ENCODE measurements at regions not wholly inside any gene's neighbourhood (a gene's known extent, or its start where the extent isn't known, plus 50 kb on each side); places are given as distances from the start of the nearest gene placed in this dataset.
"Not testable (repeated sequence)": the region's sequence is repeated elsewhere in the genome, so short reads cannot be mapped to it uniquely, and the experiment has no call there.

GRCh38 chr15:39034816-39035215, 470.2 kb upstream of the RASGRP1 start:
- H3K27ac ChIP-seq (ENCODE audit: low read depth, low read length) = no peak overlapping the region

GRCh38 chr15:39037611-39038010, 473.0 kb upstream of the RASGRP1 start:
- H3K79me2 ChIP-seq (ENCODE audit: insufficient read depth, low read length); H3K27me3 ChIP-seq (ENCODE audit: low read length): not testable (repeated sequence)

More at GRCh38 chr15:39034816-39035215, 470.2 kb upstream of the RASGRP1 start:
- Histone ChIP-seq H3K4me3 (ENCODE audit: insufficient read depth, low read length, poor library complexity, severe bottlenecking) (no peak overlapping the region), H2AFZ (ENCODE audit: low read depth, low read length, severe bottlenecking) (no peak overlapping the region), H3K9me3 (ENCODE audit: insufficient read depth, low read length) (no peaks in the 10 kb centered on the region), H4K20me1 (ENCODE audit: low read depth, low read length) (no peaks in the 10 kb centered on the region), H3F3A (ENCODE audit: insufficient read depth) (no peaks in the 10 kb centered on the region), H3K4me2 (ENCODE audit: low read depth, low read length, poor library complexity, severe bottlenecking) (no peak overlapping the region), H3K9me2 (replicated peaks; ENCODE audit: insufficient read depth, low read length) (no peaks in the 10 kb centered on the region), H3K27me3 (ENCODE audit: low read length) (no peaks in the 10 kb centered on the region), H3K36me3 (ENCODE audit: low read length) (no peaks in the 10 kb centered on the region), H3K79me2 (ENCODE audit: insufficient read depth, low read length) (no peaks in the 10 kb centered on the region), H3K9ac (ENCODE audit: low read length) (no peak overlapping the region)
- TF ChIP-seq EZH2phosphoT487 (conservative IDR thresholded peaks at IDR 0.05; ENCODE audit: low read length) (no peak), CTCF (IDR thresholded peaks at IDR 0.05; ENCODE audit: insufficient read depth, low read length, poor library complexity, severe bottlenecking) (no peak)

GRCh38 chr15:39040861-39041260, 476.2 kb upstream of the RASGRP1 start:
- Histone ChIP-seq H3K27me3 (ENCODE audit: low read length) (no peaks in the 10 kb centered on the region), H4K20me1 (ENCODE audit: low read depth, low read length) (no peaks in the 10 kb centered on the region), H3K36me3 (ENCODE audit: low read length) (no peaks in the 10 kb centered on the region), H3K27ac (ENCODE audit: low read depth, low read length) (no peak overlapping the region), H3K9me2 (replicated peaks; ENCODE audit: insufficient read depth, low read length) (no peaks in the 10 kb centered on the region), H3F3A (ENCODE audit: insufficient read depth) (no peaks in the 10 kb centered on the region), H3K4me2 (ENCODE audit: low read depth, low read length, poor library complexity, severe bottlenecking) (no peak overlapping the region), H3K9me3 (ENCODE audit: insufficient read depth, low read length) (no peaks in the 10 kb centered on the region), H3K4me3 (ENCODE audit: insufficient read depth, low read length, poor library complexity, severe bottlenecking) (no peak overlapping the region), H3K79me2 (ENCODE audit: insufficient read depth, low read length) (no peaks in the 10 kb centered on the region), H3K9ac (ENCODE audit: low read length) (no peak overlapping the region), H2AFZ (ENCODE audit: low read depth, low read length, severe bottlenecking) (no peak overlapping the region)
- no peak for TF ChIP-seq CTCF (IDR thresholded peaks at IDR 0.05; ENCODE audit: insufficient read depth, low read length, poor library complexity, severe bottlenecking)
- no peak for TF ChIP-seq EZH2phosphoT487 (conservative IDR thresholded peaks at IDR 0.05; ENCODE audit: low read length)

More at GRCh38 chr15:39037611-39038010, 473.0 kb upstream of the RASGRP1 start:
- H2AFZ ChIP-seq (ENCODE audit: low read depth, low read length, severe bottlenecking); H3K9me3 ChIP-seq (ENCODE audit: insufficient read depth, low read length); H3K4me2 ChIP-seq (ENCODE audit: low read depth, low read length, poor library complexity, severe bottlenecking); H3K9me2 ChIP-seq (replicated peaks; ENCODE audit: insufficient read depth, low read length); H3K9ac ChIP-seq (ENCODE audit: low read length); H3K27ac ChIP-seq (ENCODE audit: low read depth, low read length); H3K36me3 ChIP-seq (ENCODE audit: low read length); H4K20me1 ChIP-seq (ENCODE audit: low read depth, low read length); H3F3A ChIP-seq (ENCODE audit: insufficient read depth); H3K4me3 ChIP-seq (ENCODE audit: insufficient read depth, low read length, poor library complexity, severe bottlenecking): not testable (repeated sequence)

GRCh38 chr15:39041979-39042495, 477.4 kb upstream of the RASGRP1 start:
- Histone ChIP-seq H3K27ac (ENCODE audit: low read depth, low read length) (no peak overlapping the region), H3K9ac (ENCODE audit: low read length) (no peak overlapping the region), H3K27me3 (ENCODE audit: low read length) (no peaks in the 10 kb centered on the region), H3F3A (ENCODE audit: insufficient read depth) (no peaks in the 10 kb centered on the region), H3K9me2 (replicated peaks; ENCODE audit: insufficient read depth, low read length) (no peaks in the 10 kb centered on the region), H3K9me3 (ENCODE audit: insufficient read depth, low read length) (no peaks in the 10 kb centered on the region), H3K4me2 (ENCODE audit: low read depth, low read length, poor library complexity, severe bottlenecking) (no peak overlapping the region), H2AFZ (ENCODE audit: low read depth, low read length, severe bottlenecking) (no peak overlapping the region), H3K36me3 (ENCODE audit: low read length) (no peaks in the 10 kb centered on the region), H3K79me2 (ENCODE audit: insufficient read depth, low read length) (no peaks in the 10 kb centered on the region), H4K20me1 (ENCODE audit: low read depth, low read length) (no peaks in the 10 kb centered on the region), H3K4me3 (ENCODE audit: insufficient read depth, low read length, poor library complexity, severe bottlenecking) (no peak overlapping the region)
- TF ChIP-seq CTCF (IDR thresholded peaks at IDR 0.05; ENCODE audit: insufficient read depth, low read length, poor library complexity, severe bottlenecking) (no peak), EZH2phosphoT487 (conservative IDR thresholded peaks at IDR 0.05; ENCODE audit: low read length) (no peak)

All from SU-DHL-6 (cell line).